ENCODE measurements at regions not wholly inside any gene's neighbourhood (a gene's known extent, or its start where the extent isn't known, plus 50 kb on each side); places are given as distances from the start of the nearest gene placed in this dataset.

DNA sequence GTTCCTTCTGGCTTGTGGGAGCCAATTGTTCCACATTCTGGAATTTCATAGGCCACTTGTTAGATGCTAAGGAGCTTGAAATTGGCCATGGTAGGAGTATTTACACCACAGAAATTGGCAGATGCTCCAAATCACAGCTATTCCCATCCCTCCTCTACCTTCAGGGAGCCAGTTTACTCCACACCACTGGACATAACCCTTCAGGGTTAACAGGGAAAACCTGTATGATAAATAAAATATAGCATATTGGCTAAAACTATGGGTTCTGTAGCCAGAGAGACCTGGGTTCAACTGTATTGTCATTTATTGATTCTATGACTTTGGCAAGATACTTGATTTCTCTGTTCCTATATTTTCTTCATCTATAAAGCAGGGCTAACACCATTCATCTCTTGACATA lies 384.2 kb upstream of the PROK2 start:
- ChIA-PET POLR2A (no interaction called here), CTCF (interaction anchor here (0.6 kb wide), 1 partner anchor 49 kb away, joined by 4 read pairs; no protein-coding TSS in a partner anchor)
- no TSS peak for BruUV-seq (replicated peaks)
- no peaks in the 10 kb centered on the region for H3K36me3 Mint-ChIP-seq (ENCODE audit: insufficient read depth, unreplicated experiment)
- H3K9me3 Mint-ChIP-seq (ENCODE audit: unreplicated experiment), result no peaks in the 10 kb centered on the region
- TF ChIP-seq, protein P1, sequence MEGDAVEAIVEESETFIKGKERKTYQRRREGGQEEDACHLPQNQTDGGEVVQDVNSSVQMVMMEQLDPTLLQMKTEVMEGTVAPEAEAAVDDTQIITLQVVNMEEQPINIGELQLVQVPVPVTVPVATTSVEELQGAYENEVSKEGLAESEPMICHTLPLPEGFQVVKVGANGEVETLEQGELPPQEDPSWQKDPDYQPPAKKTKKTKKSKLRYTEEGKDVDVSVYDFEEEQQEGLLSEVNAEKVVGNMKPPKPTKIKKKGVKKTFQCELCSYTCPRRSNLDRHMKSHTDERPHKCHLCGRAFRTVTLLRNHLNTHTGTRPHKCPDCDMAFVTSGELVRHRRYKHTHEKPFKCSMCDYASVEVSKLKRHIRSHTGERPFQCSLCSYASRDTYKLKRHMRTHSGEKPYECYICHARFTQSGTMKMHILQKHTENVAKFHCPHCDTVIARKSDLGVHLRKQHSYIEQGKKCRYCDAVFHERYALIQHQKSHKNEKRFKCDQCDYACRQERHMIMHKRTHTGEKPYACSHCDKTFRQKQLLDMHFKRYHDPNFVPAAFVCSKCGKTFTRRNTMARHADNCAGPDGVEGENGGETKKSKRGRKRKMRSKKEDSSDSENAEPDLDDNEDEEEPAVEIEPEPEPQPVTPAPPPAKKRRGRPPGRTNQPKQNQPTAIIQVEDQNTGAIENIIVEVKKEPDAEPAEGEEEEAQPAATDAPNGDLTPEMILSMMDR (IDR thresholded peaks at IDR 0.05; ENCODE audit: unreplicated experiment), result no peak
- no peak for DNase-seq (ENCODE audit: unreplicated experiment)
- H3K4me3 Mint-ChIP-seq (ENCODE audit: unreplicated experiment), result no peak overlapping the region
- no peaks in the 10 kb centered on the region for H3K27me3 Mint-ChIP-seq (ENCODE audit: insufficient read depth, unreplicated experiment)
- no peak overlapping the region for H3K27ac Mint-ChIP-seq (ENCODE audit: low read depth, unreplicated experiment)
- intact Hi-C loops (cut with micrococcal nuclease), result no loop called here
- H3K4me1 Mint-ChIP-seq (ENCODE audit: insufficient read depth, unreplicated experiment), result peaks cover 14% of the 10 kb centered on the region

DNA sequence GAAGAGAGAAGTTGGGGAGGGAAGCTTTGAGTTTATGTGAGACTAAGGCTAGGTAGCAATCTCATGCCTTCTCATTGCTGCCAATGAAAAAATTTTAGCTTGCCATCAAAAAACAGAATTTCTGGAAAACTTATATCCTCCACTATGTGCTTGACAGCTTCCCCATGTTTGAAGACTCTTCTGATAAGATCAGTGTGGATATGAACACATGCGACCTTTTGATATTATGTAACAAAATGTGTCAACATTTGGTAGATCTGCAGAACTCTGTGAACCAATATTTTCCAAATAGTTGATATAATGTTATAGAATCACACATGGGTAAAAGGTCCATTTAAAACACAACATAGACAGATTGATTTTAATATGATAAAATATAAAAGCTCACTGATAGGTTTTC lies 380.9 kb upstream of the PROK2 start:
- TF ChIP-seq, protein P1 (IDR thresholded peaks at IDR 0.05; ENCODE audit: unreplicated experiment), result no peak
- Mint-ChIP-seq H3K27ac (ENCODE audit: low read depth, unreplicated experiment) (no peak overlapping the region), H3K27me3 (ENCODE audit: insufficient read depth, unreplicated experiment) (no peaks in the 10 kb centered on the region), H3K4me1 (ENCODE audit: insufficient read depth, unreplicated experiment) (peaks cover 21% of the 10 kb centered on the region), H3K4me3 (ENCODE audit: unreplicated experiment) (no peak overlapping the region), H3K36me3 (ENCODE audit: insufficient read depth, unreplicated experiment) (no peaks in the 10 kb centered on the region), H3K9me3 (ENCODE audit: unreplicated experiment) (no peaks in the 10 kb centered on the region)
- ChIA-PET CTCF (interaction anchor here (0.7 to 1.1 kb wide), 2 partner anchors 121 to 208 kb away, joined by 3 read pairs; no protein-coding TSS in a partner anchor), POLR2A (interaction anchor here (1.0 kb wide), 1 partner anchor 42 kb away, joined by 3 read pairs; no protein-coding TSS in a partner anchor)
- no peak for DNase-seq (ENCODE audit: unreplicated experiment)
- intact Hi-C loops (cut with micrococcal nuclease), result no loop called here
- no TSS peak for BruUV-seq (replicated peaks)

DNA sequence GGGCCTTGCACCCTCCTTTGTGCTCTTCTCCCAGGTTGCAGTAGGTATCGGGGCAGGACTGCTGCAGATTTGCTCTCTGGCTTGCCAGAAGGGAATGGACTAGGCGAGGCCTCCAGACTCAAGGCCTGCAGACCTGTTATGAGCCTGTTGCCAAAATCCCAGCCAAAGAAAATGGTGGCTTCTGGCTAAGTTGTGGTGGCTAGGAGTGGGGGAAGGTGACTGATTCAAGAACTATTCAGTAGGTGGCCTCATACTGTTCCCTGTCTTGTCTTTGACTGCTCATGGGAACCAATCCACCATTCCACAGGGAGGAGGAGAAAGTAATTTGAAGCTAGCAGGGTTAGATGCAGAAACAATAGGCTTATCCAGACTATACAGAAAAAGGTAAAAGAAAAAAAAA lies 380.4 kb upstream of the PROK2 start:
- DNase-seq (ENCODE audit: unreplicated experiment), result no peak
- no TSS peak for BruUV-seq (replicated peaks)
- CTCF ChIA-PET, result interaction anchor here (0.7 to 1.1 kb wide), 2 partner anchors 122 to 207 kb away, joined by 3 read pairs; no protein-coding TSS in a partner anchor
- POLR2A ChIA-PET, result interaction anchor here (1.0 kb wide), 1 partner anchor 41 kb away, joined by 3 read pairs; no protein-coding TSS in a partner anchor
- peaks cover 21% of the 10 kb centered on the region for H3K4me1 Mint-ChIP-seq (ENCODE audit: insufficient read depth, unreplicated experiment)
- no peaks in the 10 kb centered on the region for H3K36me3 Mint-ChIP-seq (ENCODE audit: insufficient read depth, unreplicated experiment)
- H3K27ac Mint-ChIP-seq (ENCODE audit: low read depth, unreplicated experiment), result no peak overlapping the region
- intact Hi-C loops (cut with micrococcal nuclease), result no loop called here
- H3K27me3 Mint-ChIP-seq (ENCODE audit: insufficient read depth, unreplicated experiment), result no peaks in the 10 kb centered on the region
- H3K4me3 Mint-ChIP-seq (ENCODE audit: unreplicated experiment), result no peak overlapping the region
- H3K9me3 Mint-ChIP-seq (ENCODE audit: unreplicated experiment), result no peaks in the 10 kb centered on the region
- TF ChIP-seq, protein P1 (IDR thresholded peaks at IDR 0.05; ENCODE audit: unreplicated experiment), result no peak

DNA sequence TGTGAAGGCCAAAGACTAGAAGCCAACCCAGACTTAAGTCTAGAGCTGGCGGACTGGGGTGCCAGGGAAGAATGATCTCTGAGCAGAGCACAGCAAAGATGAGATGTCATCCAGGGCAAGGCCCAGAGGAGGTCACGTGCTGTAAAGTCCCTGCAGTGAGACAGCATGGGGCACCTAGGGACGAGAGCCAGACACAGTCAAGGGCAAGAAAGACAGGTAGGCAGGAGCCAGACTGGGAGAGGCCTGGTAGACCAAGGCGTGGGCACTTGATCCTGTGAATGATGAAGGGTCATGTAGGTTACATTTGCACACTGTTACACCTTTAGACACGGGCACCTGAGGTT lies 379.7 kb upstream of the PROK2 start:
- intact Hi-C loops (cut with micrococcal nuclease), result loop anchor here (5.0 kb wide), 1 partner anchor 173 kb away; no protein-coding TSS in a partner anchor
- POLR2A ChIA-PET, result interaction anchor here (0.6 to 1.2 kb wide), 2 partner anchors 14 to 393 kb away, joined by 3 read pairs; no protein-coding TSS in a partner anchor

More for the DNA sequence above, 379.7 kb upstream of the PROK2 start:
- Mint-ChIP-seq H3K27me3 (ENCODE audit: insufficient read depth, unreplicated experiment) (no peaks in the 10 kb centered on the region), H3K4me1 (ENCODE audit: insufficient read depth, unreplicated experiment) (peaks cover 21% of the 10 kb centered on the region), H3K27ac (ENCODE audit: low read depth, unreplicated experiment) (no peak overlapping the region), H3K9me3 (ENCODE audit: unreplicated experiment) (no peaks in the 10 kb centered on the region), H3K36me3 (ENCODE audit: insufficient read depth, unreplicated experiment) (no peaks in the 10 kb centered on the region), H3K4me3 (ENCODE audit: unreplicated experiment) (no peak overlapping the region)
- no TSS peak for BruUV-seq (replicated peaks)
- DNase-seq (ENCODE audit: unreplicated experiment), result no peak
- TF ChIP-seq, protein P1 (IDR thresholded peaks at IDR 0.05; ENCODE audit: unreplicated experiment), result no peak
- CTCF ChIA-PET, result interaction anchor here (1.2 kb wide), 1 partner anchor 17 kb away, joined by 3 read pairs; no protein-coding TSS in a partner anchor

Data from MCF 10A (cell line).